GM21526 (cell line): ENCODE measurements at regions not wholly inside any gene's neighbourhood (a gene's known extent, or its start where the extent isn't known, plus 50 kb on each side); places are given as distances from the start of the nearest gene placed in this dataset.

Source experiments
- ATAC-seq: cut with Tn5 transposase; IDR thresholded peaks from one replicate; pipeline ENCODE4 v1.9.1; 2021; ENCODE audit warnings: moderate library complexity; ENCODE audit not compliant: unreplicated experiment, low FRiP score

- peak; percentile 60 for ATAC-seq
These were observed 155.0 kb upstream of the TSLP start for GRCh38 chr5:110916381-110917049.

GRCh38 chr5:110917161-110917875, 154.2 kb upstream of the TSLP start:
- ATAC-seq: no peak

DNA sequence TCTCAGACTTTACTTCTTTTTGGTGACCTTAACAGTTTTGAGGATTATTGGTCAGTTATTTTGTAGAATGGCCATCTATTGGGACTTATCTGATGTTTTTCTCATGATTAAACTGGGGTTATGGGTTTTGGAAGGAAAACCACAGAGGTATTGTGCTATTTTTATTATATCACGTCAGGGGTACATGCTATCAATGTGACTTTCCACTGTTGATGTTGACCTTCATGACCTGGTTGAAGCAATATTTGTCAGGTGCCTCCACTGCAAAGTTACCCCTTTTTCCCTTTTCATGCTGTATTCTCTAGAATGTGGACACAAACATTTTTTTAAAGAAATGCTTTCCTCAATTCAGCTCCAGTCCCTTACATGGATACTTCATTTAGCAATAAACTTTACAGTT, 152.8 kb upstream of the TSLP start:
- ATAC-seq: no peak

GRCh38 chr5:110923971-110924370, 147.5 kb upstream of the TSLP start:
- ATAC-seq: no peak

DNA sequence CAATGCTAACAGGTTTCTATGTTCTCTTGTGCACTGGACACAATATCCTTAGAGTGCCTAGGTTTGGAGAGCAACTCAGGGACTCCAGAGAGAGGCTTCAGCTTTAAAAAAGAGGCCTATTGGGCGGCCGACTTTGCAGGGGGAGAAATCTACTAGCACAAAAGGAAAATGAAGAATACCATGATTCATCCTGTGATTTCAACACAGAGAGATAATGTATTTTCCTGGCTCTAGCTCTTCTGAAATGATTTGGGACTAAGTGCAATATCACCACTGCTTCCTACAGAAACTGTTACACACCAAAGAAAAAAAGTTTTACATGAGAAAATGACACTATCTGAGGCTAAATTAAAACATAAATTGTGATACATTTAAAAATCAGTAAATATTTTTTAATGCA, 146.1 kb upstream of the TSLP start:
- no peak for ATAC-seq

DNA sequence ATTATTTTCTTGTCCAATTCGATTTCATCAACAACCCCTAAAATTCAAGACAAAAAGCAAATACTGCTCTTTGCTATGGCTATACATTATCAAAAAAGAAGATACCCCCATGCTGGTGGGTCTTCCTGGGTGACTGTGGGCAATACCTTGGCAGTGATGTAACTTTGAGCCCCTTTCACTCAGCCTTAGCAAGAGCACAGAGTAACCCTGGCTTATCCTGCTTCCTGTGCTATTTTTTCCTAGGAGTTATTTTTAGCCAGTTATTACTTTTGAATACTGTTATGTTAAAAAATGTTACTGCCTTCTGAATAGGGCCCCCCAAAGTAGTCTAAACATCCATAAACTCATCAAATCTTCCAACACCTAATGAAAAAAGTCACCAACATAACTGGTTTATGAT, 145.6 kb upstream of the TSLP start:
- ATAC-seq: no peak

DNA sequence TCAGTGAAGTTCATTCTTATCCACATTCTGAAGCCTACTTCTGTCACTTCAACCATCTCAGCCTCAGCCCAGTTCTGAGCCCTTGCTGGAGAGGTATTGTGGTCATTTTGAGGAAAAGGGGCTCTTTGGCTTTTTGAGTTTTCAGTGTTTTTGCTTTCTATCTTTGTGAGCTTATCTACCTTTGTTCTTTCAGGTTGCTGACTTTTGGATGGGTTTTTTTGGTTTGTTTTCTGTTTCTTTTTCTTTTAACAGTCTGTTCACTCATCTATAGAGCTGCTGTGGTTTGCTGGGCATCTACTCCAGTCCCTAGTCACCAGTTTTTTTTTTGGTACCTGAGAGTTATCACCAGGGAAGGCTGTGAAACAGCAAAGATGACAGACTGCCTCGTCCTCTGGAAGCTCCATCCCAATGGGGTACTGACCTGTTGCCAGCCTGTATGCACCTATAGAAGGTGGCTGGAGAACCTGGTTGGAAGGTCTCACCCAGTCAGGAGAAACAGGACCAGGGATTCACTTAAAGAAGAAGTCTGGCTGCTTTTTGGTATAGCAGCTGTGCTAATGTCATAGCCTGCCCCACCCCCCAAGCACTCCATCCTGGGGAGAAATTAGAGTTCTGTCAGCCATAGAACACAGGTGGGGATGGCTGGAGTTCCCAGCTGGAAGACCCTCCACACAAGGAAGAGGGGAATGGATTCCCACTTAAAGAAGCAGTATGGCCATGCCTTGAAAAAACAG, 138.6 kb upstream of the TSLP start:
- ATAC-seq: peak; percentile 84

DNA sequence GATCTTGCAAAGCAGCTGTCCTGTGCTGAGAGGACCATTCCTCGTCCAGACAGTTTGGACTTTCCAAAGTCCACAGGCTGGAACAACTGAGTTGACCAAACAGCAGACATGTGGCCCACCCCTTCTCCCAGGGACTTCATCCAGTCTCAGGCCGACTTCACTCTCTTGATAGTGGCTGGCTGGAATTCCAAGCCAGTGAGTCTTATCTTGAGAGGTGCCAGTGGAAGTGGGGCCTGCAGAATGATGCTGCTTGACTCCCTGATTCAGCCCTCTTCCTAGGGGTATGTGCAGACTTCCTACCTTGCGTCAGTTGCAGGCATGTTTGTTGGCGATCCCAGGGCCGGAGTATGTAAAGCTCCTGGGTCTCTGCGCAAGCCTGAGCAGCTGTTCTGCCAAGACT, 131.4 kb upstream of the TSLP start:
- no peak for ATAC-seq

DNA sequence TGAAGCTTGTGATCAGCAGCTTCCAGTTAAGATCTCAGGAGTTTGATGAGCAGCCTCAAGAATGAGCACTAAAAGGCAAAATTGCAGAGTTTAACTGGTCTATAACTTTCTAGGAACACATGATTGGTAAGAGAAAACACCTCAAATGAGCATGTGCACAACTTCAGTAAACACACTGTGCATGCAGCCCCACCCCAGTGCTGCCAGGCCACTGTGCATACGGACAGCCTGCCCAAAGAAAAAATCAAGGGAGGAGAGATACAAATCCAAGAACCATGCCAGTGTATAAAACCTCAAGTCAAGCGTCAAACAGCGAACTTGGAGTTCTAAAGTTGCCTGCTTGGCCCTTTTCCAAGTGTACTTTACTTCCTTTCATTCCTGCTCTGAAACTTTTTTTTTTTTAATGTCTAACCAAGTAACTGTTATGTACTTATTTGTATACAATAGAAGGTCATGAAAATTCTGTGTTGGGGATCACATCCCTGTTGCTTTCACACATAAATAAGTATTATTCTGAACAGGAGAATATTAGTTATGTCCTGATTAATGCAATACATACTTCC, 125.6 kb upstream of the TSLP start:
- no peak for ATAC-seq

DNA sequence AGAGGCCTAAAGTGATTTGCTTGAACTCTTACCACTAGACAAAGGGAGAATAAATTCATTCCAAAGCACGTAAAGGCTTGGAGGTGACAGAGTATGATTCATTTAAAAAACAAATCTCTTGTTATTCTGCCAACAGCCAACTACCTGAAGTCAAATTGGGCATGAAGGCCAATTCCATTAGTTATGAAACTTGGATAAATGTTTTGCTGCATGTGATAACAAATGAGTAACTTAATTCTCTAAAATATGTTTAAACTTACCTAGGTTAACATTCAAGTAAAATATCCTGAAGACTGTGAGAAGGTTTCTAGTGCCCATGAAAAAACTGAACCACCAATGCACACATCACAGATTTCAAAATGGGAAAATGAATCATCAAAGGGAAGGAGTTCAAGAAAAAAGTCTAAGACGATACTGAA, 120.1 kb upstream of the TSLP start:
- no peak for ATAC-seq

DNA sequence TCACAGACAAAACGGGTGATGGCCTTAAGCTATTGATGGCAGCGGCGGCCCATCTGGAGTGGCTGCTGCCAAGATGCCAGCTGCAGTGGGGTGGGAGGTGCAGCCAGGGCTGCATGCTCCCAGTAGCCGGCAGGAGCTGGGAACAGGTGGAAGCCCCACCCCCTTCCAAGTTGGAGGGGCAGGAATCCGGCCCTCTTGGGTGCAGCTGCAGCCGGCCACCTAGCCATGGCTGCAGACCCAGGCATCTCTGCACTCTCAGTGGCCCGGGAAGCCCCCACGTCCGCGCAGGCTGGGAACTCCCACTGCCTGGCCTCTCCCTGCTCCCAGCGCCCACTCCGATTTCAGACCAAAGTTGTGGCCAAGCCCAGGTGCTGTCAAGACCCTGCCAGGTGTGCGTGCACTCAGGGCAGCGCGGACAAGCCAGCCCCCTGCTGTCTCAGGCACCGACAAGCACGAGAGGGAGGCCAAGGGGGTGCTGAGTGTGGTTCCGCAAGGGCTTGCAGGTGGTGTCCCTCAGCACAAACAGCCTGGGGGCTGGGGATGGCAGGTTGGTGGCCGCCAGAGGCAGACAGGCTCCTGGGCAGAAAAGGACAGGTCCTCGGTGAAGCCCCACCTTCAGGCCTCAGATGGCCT, 115.1 kb upstream of the TSLP start:
- ATAC-seq: no peak

DNA sequence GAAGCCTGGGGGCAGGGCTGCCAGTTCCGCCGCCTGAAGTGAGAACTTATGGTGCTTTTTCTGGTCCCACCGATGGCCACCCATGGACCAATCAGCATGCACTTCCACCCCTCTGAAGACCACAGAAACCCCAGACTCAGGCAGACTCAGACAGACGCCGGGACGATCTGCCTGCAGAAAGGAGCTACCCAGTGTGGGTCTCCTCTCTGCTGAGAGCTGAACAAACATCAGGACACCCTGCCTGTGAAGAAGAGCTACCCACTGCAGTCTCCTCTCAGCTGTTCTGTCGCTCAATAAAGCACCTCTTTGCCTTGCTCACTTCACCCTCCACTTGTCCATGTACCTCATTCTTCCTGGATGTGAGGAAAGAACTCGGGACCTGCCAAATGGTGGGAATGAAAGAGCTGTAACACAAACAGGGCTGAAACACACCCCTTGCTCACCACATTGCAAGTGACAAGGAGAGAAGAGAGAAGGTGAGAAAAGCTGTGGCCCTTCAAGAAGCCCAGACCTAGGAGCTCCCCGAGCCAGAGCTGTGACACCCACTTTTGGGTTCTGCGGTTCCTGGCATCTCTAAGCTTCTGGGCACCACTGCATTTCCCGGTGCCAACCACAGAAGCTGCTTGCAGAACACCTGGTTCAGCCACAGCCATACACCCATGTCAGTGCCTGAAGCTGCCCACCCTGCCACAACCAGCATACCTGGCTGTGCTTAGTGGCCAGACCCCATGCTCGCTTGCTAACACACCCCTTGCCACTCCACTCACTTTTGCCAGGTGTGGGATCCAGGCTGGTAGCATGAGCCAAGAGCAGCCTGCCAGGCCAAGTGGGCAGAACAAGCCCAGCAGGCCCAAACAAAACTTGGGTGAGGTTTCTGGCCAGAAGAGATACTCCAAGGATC, 114.3 kb upstream of the TSLP start:
- no peak for ATAC-seq

DNA sequence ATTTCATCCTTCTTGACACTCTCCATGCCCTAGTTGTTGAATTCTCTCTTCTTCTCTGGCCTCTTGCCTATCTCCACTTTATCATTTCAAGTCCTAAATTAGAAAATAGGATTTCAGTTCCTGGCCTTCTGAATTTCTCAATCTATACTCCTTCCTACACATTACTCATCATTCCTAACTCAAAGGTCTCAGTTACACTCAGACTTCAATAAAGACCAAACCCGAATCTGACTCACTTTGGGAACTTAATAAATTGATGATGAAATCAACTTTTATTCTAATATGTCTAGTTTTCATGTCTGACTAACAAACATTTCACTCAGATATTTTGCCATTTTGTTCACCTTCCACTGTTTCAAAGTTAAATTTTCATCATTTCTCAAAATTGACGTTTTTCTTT, 113.6 kb upstream of the TSLP start:
- no peak for ATAC-seq

DNA sequence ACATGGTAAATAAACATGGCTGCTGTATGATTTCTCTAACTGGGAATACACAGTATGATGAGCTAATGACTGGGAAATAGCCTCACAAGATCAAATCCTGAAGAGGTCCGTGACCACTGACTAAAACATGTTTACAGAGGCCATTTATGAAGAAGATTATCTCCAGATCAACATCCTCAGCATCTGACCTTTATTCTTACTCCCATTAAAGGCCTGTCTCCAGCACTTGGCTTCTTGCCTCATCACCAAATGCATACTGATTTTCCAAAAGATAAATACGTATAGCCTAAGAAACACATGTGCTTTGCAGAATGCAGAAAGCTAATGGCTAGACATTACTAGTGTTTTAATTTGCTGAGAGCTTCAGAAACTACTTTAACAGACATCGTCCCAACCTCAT, 108.0 kb upstream of the TSLP start:
- ATAC-seq: no peak

DNA sequence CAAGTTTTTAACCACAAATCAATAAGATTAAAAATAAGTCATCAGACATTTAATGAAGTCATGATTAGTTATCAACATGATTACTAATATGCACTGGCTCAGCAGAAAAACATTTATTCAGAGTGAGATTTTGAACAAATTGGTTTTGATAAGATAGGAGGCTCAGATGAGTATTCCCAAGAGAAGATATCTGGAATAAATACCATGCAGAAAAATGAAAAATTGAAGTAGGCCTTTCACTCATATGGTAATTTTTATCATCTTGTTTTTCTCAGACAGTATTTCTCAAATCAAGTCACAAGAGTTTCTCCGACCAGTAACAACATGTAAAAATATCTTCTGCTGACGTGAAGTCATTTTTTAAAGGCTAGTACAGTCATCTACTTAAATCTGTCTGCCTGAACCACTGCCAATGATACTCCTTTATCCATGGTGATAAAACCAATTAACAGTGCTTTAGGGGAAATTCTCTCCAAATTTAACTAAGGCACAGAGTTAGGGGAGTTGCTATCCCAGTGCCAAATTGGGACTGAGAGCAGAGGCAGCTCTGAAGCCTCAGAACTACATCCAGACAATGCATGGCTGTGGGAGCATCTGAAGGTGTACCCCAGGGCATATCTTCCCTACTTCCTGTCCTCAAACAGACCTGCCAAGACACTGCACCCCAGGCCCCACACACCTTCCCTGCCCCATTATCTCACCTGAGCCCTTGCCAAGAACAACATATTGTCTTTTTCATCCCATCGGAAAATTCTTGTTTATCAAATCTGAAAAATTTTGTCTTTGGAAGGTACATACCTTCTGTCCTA, 105.5 kb upstream of the TSLP start:
- no peak for ATAC-seq

DNA sequence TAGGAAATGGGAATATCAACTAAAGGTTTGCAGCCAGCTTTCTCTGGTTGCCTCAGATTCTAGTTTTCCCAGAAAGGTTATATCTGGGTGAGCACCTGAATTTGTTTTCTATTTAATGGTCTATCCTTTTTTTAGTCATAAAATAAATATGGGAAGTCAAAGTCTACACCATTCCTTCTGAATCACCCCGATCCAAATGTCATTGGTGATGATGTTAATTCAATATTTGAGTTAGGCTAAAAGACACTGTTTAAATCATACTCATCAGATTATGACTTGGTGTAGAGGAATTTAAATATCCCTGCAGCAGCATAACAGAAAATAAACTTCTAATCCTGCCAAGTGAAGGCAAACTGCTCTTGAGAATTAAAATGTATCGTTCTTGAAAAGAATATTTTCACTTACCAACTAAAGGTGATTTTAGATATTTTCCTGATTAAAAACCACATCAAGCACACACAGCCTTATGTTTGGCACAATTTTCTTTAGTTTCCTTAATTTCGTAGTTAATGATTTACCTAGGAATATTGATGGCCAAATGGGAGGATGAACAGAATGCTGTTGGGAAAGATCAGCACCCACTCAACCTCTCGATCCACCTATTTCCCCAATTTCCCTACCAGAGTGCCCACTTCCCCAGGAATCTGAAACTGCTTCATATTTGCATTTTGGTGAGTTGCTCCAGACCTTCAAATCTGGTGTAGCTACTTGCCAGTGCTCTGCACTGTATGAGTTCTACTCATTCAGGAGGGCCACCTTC, 103.1 kb upstream of the TSLP start:
- no peak for ATAC-seq

- ATAC-seq: no peak
These were observed 102.0 kb upstream of the TSLP start for GRCh38 chr5:110969502-110969901.

DNA sequence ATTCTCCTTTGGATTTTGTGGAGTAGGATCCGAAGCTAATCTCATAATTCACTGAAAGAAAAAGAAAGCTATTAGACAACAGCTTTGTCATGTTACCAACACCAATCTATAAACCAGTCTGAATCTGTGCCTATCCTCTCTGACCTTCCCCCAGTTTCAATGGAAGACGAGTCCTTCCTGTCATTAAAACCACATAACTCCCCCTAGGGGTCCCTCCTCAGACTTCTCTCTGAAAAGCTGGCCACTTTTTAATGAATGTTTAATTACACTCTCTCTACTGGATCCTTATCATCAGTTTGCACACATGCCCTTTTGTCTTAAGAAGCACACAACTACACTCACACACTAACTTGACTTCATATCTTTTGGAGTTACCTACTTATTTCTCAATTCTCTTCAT, 98.0 kb upstream of the TSLP start:
- ATAC-seq: no peak
